HFF-Myc (cell line): ENCODE measurements at regions not wholly inside any gene's neighbourhood (a gene's known extent, or its start where the extent isn't known, plus 50 kb on each side); places are given as distances from the start of the nearest gene placed in this dataset.

Source experiments
- DNase-seq: peaks from one replicate; pipeline ENCODE4 v3.0.0-alpha.2; 2011; ENCODE audit warnings: low read depth; ENCODE audit errors: extremely low read depth
- H3K4me3 ChIP-seq: replicated peaks from 2 replicates; pipeline ENCODE4 v1.5.1; 2011; ENCODE audit warnings: low read depth, mild to moderate bottlenecking, control low read depth, low read length
- CTCF ChIP-seq: IDR thresholded peaks from 2 replicates; pipeline ENCODE4 v1.5.1; 2012; ENCODE audit warnings: mild to moderate bottlenecking, low read depth, low read length, control low read depth; ENCODE audit errors: missing control alignments

- H3K4me3 ChIP-seq = no peak overlapping the region
- no peak for TF ChIP-seq CTCF
- DNase-seq = no peak
Observed at GRCh38 chr10:46232666-46233065, 54.1 kb upstream of the ANTXRL start.

DNA sequence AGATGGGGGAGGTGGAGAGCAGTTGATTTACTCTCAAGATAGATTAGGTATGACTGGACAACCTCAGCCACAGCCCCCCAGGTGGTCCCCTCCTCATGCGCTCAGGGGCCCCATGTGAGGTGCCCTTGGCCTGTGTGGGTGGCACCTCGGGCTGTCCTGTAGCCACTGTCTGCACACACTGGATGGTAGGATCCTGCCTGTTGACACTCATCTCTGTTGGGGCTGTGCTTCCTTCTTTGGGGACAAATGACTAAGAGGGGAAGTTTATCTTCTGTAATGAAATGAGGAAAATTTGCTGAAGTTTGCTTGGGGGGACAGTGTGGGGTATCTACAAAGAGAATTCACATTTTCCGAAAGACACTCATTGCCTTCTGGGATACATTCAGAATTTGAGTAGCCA is 53.6 kb upstream of the ANTXRL start:
- no peak for DNase-seq
- TF ChIP-seq CTCF = no peak
- H3K4me3 ChIP-seq = no peak overlapping the region

DNA sequence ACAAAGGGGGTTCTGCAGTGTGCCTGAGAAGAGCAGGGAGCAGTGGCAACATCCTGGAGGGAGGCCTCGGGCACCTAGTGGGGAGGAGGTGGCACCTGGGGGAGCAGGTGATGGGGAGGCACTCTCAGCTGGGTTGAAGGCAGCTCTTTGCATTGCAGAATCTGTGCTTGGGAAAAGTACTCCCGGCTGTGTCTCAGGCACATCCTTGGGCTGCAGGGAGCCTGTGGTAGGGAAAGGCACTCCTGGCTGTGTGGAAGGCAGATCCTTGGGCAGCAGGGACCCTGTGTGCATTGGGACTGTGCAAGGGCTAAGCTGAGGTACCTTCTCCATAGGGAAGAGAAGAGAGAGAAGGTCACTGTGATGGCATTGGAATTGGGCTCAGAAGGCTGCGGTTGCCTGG is 52.8 kb upstream of the ANTXRL start:
- H3K4me3 ChIP-seq = no peak overlapping the region
- no peak for DNase-seq
- no peak for TF ChIP-seq CTCF

DNA sequence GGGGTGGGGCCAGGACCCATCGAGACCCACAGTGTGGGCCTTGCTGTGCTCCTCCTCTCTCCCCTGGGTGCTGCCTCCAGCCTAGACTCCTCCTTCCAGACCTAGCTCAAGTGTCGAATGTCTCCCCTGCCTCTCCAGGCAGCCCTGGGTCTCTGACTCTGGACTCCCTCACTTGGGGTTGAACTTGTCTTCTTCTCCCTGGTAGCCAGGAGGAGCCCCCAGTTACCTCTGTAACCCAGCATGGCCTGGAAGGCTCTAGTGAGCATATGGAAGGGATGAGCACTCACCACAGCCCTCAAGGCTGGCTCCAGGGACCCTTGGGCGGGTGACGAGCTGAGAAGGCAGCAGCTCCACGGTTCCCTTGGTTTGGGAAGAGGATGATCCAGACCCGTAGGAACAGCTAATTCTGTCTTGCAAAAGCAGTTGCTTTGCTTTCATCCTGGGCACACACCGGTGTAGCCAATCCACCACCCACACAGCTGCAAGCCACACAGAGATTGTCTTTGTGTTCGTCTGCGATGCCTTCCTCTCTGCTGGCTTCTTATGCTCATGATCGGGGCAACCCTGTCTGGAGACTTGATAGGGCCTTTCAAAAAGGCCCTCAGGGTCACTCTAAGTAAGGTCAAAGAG is 52.3 kb upstream of the ANTXRL start:
- TF ChIP-seq CTCF = no peak
- DNase-seq = no peak

DNA sequence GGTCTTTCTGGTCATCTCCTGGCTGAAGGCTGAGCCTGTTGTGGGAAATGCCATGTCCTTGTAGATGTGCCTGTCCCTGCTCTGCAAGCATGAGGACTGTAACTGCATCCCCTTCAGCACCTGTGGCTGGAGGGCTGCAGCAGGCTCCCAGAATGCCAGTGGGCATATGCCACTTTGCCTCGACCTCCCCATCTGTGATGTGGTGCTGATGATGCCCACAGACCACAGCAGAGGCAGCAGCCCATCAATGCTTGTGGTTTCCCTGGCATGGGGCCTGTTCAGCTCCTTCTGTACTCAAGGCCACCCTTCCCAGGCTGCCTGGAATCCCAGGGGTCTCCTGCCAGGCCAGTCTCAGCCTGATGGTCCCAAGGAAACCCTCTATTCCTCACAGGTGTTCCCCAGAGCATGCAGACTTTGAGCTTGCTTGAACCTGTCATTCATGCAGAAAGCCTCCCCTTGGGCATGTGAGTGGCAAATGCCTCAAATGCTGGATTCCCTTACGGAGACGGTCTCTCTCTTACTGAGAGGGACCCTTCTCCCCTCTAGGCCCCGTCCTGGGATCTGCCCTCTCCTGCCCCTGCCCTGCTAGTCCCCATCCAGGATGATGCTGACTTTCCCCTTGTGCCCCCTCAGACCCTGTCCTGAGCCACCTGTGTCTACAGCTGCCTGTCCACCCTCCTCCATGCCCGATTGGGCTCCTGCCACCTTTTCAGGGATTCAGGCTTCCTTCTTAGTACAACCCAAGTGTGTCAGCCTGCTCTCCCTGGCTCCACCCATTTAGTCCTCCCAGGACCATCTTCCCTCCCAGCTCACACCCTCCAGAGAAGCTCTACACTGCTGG is 50.9 kb upstream of the ANTXRL start:
- no peak for TF ChIP-seq CTCF
- DNase-seq = no peak
- H3K4me3 ChIP-seq = no peak overlapping the region

More for the DNA sequence above, 52.3 kb upstream of the ANTXRL start:
- H3K4me3 ChIP-seq = no peak overlapping the region

DNA sequence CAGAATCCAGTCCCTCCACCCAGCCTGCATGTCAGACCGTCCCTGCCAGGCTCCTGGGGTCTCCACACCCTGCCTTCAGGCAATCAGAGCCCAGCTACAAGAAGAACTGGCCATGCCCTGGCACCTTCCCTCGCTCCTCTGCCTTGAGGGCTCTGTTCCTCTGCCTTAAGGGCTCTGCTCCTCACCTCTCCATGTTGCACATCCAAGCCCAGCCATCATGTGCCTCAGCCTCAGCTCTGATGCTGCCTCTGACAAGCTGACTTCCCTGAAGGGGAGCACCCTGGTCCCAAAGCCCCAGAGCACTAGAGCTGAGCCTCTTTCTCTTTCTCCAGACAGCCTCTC is 50.3 kb upstream of the ANTXRL start:
- DNase-seq = no peak
- no peak for TF ChIP-seq CTCF
- no peak overlapping the region for H3K4me3 ChIP-seq
